Naive thymus-derived CD4-positive, alpha-beta T cell (primary cell): ENCODE measurements at regions not wholly inside any gene's neighbourhood (a gene's known extent, or its start where the extent isn't known, plus 50 kb on each side); places are given as distances from the start of the nearest gene placed in this dataset.

Experiments used
- ATAC-seq: fragments of 150-1000 bp; cut with Tn5 transposase; 2 replicates; pipeline ENCODE4 v1.10.0; 2021; ENCODE audit warnings: mild to moderate bottlenecking, moderate library complexity
- CTCF ChIA-PET: fragments of 350-600 bp; sonication (Branson Sonifier 250); formaldehyde crosslinking; loops from one replicate; lab custom pipeline; 2021; ENCODE audit warnings: antibody characterized with exemption; lab: Charles Lee
- POLR2A ChIA-PET: fragments of 350-600 bp; sonication (Branson Sonifier 250); formaldehyde crosslinking; loops from one replicate; lab custom pipeline; 2021; ENCODE audit warnings: antibody characterized with exemption, inconsistent platforms; lab: Charles Lee
- DNase-seq, 9 donors: peaks; one replicate each; pipeline versions ENCODE4 v3.0.0 to v3.0.0-alpha.2; 2020 to 2022; ENCODE audit warnings: mixed read lengths in 1 of 9
- H3K27ac ChIP-seq: one replicate; pipeline ENCODE4 v1.7.0; 2013; ENCODE audit warnings: mild to moderate bottlenecking, low read depth, low read length, moderate library complexity
- H3K27me3 ChIP-seq, 2 donors: one replicate each; pipeline ENCODE4 v1.7.0; 2013; ENCODE audit warnings: low read length in 2 of 2, mild to moderate bottlenecking in 2 of 2, moderate library complexity in 2 of 2; ENCODE audit not compliant: control insufficient read depth in 2 of 2, insufficient read depth in 2 of 2
- H3K36me3 ChIP-seq, 3 experiments: 1 replicate in 2 of 3; 2 replicates in 1 of 3; pipeline ENCODE4 v1.7.0; 2013; ENCODE audit warnings: low read length in 3 of 3, mild to moderate bottlenecking in 3 of 3, moderate library complexity in 1 of 3; ENCODE audit not compliant: insufficient read depth in 3 of 3, control insufficient read depth in 2 of 3
- H3K4me1 ChIP-seq, 2 donors: one replicate each; pipeline ENCODE4 v1.7.0; 2013; ENCODE audit warnings: low read length in 2 of 2, mild to moderate bottlenecking in 2 of 2, moderate library complexity in 1 of 2; ENCODE audit not compliant: control insufficient read depth in 2 of 2, insufficient read depth in 2 of 2
- H3K4me3 ChIP-seq: 2 replicates; pipeline ENCODE4 v1.7.0; 2013; ENCODE audit warnings: mild to moderate bottlenecking, low read length
- H3K9me3 ChIP-seq, 3 experiments: 1 replicate in 2 of 3; 2 replicates in 1 of 3; pipeline ENCODE4 v1.7.0; 2013; ENCODE audit warnings: low read length in 3 of 3; ENCODE audit not compliant: control insufficient read depth in 2 of 3
- H3K27ac Mint-ChIP-seq, 9 donors: one replicate each; pipeline ENCODE4 v1.8.0; 2020 to 2022; ENCODE audit warnings: mixed read lengths in 9 of 9, mild to moderate bottlenecking in 8 of 9, moderate library complexity in 5 of 9, inconsistent platforms in 2 of 9
- H3K27me3 Mint-ChIP-seq, 5 donors: one replicate each; pipeline ENCODE4 v1.8.0; 2021 to 2022; ENCODE audit warnings: mixed read lengths in 5 of 5, mild to moderate bottlenecking in 1 of 5
- H3K36me3 Mint-ChIP-seq, 5 donors: one replicate each; pipeline ENCODE4 v1.8.0; 2020 to 2022; ENCODE audit warnings: mixed read lengths in 5 of 5, mild to moderate bottlenecking in 3 of 5, inconsistent platforms in 1 of 5
- H3K4me1 Mint-ChIP-seq, 7 donors: one replicate each; pipeline ENCODE4 v1.8.0; 2020 to 2022; ENCODE audit warnings: mixed read lengths in 7 of 7, mild to moderate bottlenecking in 3 of 7, inconsistent platforms in 1 of 7
- H3K4me3 Mint-ChIP-seq, 10 donors: one replicate each; pipeline ENCODE4 v1.8.0; 2020 to 2022; ENCODE audit warnings: mild to moderate bottlenecking in 10 of 10, mixed read lengths in 10 of 10, moderate library complexity in 6 of 10, inconsistent platforms in 2 of 10
- H3K9me3 Mint-ChIP-seq, 11 donors: one replicate each; pipeline ENCODE4 v1.8.0; 2020 to 2022; ENCODE audit warnings: mixed read lengths in 11 of 11, mild to moderate bottlenecking in 4 of 11, inconsistent platforms in 1 of 11, moderate library complexity in 1 of 11
- intact Hi-C, 2 donors: fragments of 100-400 bp; cut with micrococcal nuclease; formaldehyde crosslinking; loops; one replicate each; pipeline ENCODE4 v1.15.1; 2023

GRCh38 chr17:71933306-71933705 lies 187.5 kb upstream of the SOX9 start:
- ATAC-seq (no peak), DNase-seq (no peak)
- no peaks in the 10 kb centered on the region for H3K36me3 ChIP-seq
- H3K4me1 ChIP-seq: no peaks in the 10 kb centered on the region
- Mint-ChIP-seq H3K9me3 (peaks cover 0 to 13% (median 4%) of the 10 kb centered on the region in 11 donors), H3K4me1 (no peaks in the 10 kb centered on the region), H3K27ac (no peak overlapping the region), H3K4me3 (no peak overlapping the region), H3K36me3 (no peaks in the 10 kb centered on the region), H3K27me3 (peaks cover 0 to 5% (median 0%) of the 10 kb centered on the region in 5 donors)
- no peaks in the 10 kb centered on the region for H3K27me3 ChIP-seq
- POLR2A ChIA-PET: no interaction called here
- H3K9me3 ChIP-seq: no peaks in the 10 kb centered on the region
- intact Hi-C loops: no loop called here
- H3K4me3 ChIP-seq: no peak overlapping the region
- H3K27ac ChIP-seq: no peak overlapping the region
- CTCF ChIA-PET: no interaction called here

GRCh38 chr17:71934520-71934919 lies 186.3 kb upstream of the SOX9 start:
- H3K4me3 ChIP-seq: no peak overlapping the region
- Mint-ChIP-seq H3K36me3 (no peaks in the 10 kb centered on the region), H3K4me3 (no peak overlapping the region), H3K27me3 (peaks cover 0 to 5% (median 0%) of the 10 kb centered on the region in 5 donors), H3K4me1 (no peaks in the 10 kb centered on the region), H3K27ac (no peak overlapping the region), H3K9me3 (peaks cover 0 to 10% (median 4%) of the 10 kb centered on the region in 11 donors)
- CTCF ChIA-PET: no interaction called here
- DNase-seq (no peak), ATAC-seq (no peak)
- H3K27ac ChIP-seq: no peak overlapping the region
- no peaks in the 10 kb centered on the region for H3K36me3 ChIP-seq
- no peaks in the 10 kb centered on the region for H3K4me1 ChIP-seq
- no peaks in the 10 kb centered on the region for H3K27me3 ChIP-seq
- no peaks in the 10 kb centered on the region for H3K9me3 ChIP-seq
- intact Hi-C loops: no loop called here
- POLR2A ChIA-PET: no interaction called here

DNA sequence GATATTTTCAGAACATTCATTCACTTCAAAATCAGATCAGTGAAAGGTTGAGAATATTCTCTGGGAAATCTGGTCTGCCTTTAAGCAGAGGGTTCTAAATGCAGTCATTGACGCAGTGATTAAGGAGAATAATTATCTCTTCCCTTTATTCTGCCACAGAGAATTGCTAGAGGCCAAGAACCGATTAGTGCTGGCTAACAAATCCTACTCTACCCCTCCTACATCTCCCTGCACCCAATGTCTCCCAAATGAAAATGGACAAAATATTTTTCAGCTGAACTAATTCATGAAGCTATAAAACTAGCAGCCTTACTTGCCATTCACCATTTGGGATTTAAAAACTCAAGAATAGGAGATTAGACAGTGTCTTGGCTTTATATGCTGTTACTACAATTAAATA lies 185.5 kb upstream of the SOX9 start:
- Histone ChIP-seq H3K4me3 (no peak overlapping the region), H3K4me1 (no peaks in the 10 kb centered on the region), H3K36me3 (no peaks in the 10 kb centered on the region), H3K27ac (no peak overlapping the region), H3K9me3 (no peaks in the 10 kb centered on the region), H3K27me3 (no peaks in the 10 kb centered on the region)
- Mint-ChIP-seq H3K4me1 (no peaks in the 10 kb centered on the region), H3K9me3 (peaks cover 0 to 13% (median 4%) of the 10 kb centered on the region in 11 donors), H3K27me3 (peaks cover 0 to 5% (median 0%) of the 10 kb centered on the region in 5 donors), H3K4me3 (no peak overlapping the region), H3K27ac (no peak overlapping the region), H3K36me3 (no peaks in the 10 kb centered on the region)
- ATAC-seq: no peak
- no peak for DNase-seq
- intact Hi-C loops: no loop called here
- POLR2A ChIA-PET: no interaction called here
- CTCF ChIA-PET: no interaction called here

DNA sequence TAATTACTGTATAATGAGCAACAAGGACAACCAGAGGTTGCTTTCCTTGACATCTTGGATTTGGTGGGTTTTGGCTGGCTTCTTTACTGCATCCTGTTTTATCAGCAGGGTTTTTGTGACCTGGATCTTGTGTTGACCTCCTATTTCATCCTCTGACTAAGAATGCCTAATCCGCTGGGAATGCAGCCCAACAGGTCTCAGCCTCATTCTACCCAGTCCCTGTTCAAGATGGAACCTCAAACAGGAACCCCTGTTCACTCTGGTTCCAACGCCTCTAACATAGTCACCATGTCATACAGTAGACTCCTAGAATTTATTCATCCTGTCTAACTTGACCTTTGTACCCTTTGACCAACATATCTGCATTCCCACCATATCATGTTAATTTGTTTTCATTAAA lies 183.8 kb upstream of the SOX9 start:
- Mint-ChIP-seq H3K27ac (no peak overlapping the region), H3K4me3 (no peak overlapping the region), H3K4me1 (no peaks in the 10 kb centered on the region), H3K36me3 (no peaks in the 10 kb centered on the region), H3K27me3 (no peaks in the 10 kb centered on the region), H3K9me3 (peaks cover 0 to 15% (median 0%) of the 10 kb centered on the region in 11 donors)
- Histone ChIP-seq H3K27me3 (no peaks in the 10 kb centered on the region), H3K4me1 (no peaks in the 10 kb centered on the region), H3K36me3 (no peaks in the 10 kb centered on the region), H3K4me3 (no peak overlapping the region), H3K27ac (no peak overlapping the region), H3K9me3 (no peaks in the 10 kb centered on the region)
- ATAC-seq (no peak), DNase-seq (no peak)
- ChIA-PET POLR2A (no interaction called here), CTCF (no interaction called here)
- intact Hi-C loops: no loop called here

DNA sequence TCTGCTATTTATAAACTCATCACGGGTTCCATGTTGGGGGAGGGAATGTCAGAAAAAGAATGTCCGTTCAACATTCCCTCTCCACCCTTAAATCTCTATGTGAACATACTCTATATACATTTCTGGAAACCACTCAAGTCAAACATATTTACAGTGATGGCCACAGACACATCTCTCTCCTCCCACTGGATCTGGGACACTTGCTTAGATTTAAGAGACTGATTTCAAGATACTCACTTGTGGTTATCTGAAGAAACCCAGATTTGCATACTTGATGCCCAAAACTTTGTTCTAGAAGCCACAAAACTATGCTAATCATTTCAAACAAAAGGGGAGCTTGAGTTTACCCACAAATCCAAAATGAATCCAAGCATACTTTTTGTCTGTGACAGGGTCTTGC lies 182.9 kb upstream of the SOX9 start:
- Mint-ChIP-seq H3K27ac (no peak overlapping the region), H3K4me3 (no peak overlapping the region), H3K27me3 (no peaks in the 10 kb centered on the region), H3K4me1 (no peaks in the 10 kb centered on the region), H3K9me3 (peaks cover 0 to 15% (median 2%) of the 10 kb centered on the region in 11 donors), H3K36me3 (no peaks in the 10 kb centered on the region)
- Histone ChIP-seq H3K27me3 (no peaks in the 10 kb centered on the region), H3K27ac (no peak overlapping the region), H3K4me3 (no peak overlapping the region), H3K9me3 (no peaks in the 10 kb centered on the region), H3K36me3 (no peaks in the 10 kb centered on the region), H3K4me1 (no peaks in the 10 kb centered on the region)
- CTCF ChIA-PET: no interaction called here
- intact Hi-C loops: no loop called here
- POLR2A ChIA-PET: no interaction called here
- DNase-seq (no peak), ATAC-seq (no peak)

- no peaks in the 10 kb centered on the region for H3K27me3 ChIP-seq
- no peaks in the 10 kb centered on the region for H3K36me3 ChIP-seq
- Mint-ChIP-seq H3K4me1 (no peaks in the 10 kb centered on the region), H3K9me3 (peaks cover 0 to 17% (median 2%) of the 10 kb centered on the region in 11 donors), H3K4me3 (no peak overlapping the region), H3K27ac (no peak overlapping the region), H3K36me3 (no peaks in the 10 kb centered on the region), H3K27me3 (no peaks in the 10 kb centered on the region)
- no peak overlapping the region for H3K4me3 ChIP-seq
- H3K27ac ChIP-seq: no peak overlapping the region
- ATAC-seq: no peak
- no peak for DNase-seq
- intact Hi-C loops: no loop called here
- ChIA-PET POLR2A (no interaction called here), CTCF (no interaction called here)
- no peaks in the 10 kb centered on the region for H3K9me3 ChIP-seq
- H3K4me1 ChIP-seq: no peaks in the 10 kb centered on the region
Observed at GRCh38 chr17:71938340-71939010, 182.3 kb upstream of the SOX9 start.

DNA sequence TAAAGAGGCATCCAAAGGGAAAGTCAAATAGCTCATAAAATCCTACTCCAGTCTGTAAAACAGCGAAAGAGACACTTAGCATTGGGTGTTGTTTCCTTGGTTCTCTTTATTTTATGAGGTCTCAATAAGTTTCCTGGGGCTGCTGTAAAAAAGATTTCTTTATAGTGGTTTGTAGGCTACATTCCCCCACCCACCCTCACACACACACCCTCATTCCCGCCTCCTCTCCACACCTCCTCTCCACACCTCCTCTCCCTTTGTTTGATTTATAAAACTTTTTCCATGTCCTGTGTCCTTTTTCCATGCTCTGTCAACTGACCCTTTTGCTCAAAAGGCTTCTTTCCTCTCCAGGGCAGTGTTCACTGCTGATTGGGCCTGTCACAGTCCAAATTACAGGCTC lies 178.9 kb upstream of the SOX9 start:
- CTCF ChIA-PET: no interaction called here
- H3K27ac ChIP-seq: no peak overlapping the region
- H3K36me3 ChIP-seq: no peaks in the 10 kb centered on the region
- H3K27me3 ChIP-seq: no peaks in the 10 kb centered on the region
- DNase-seq (no peak), ATAC-seq (no peak)
- POLR2A ChIA-PET: no interaction called here
- H3K9me3 Mint-ChIP-seq: peaks cover 0 to 26% (median 10%) of the 10 kb centered on the region in 11 donors
- H3K9me3 ChIP-seq: no peaks in the 10 kb centered on the region
- H3K4me1 Mint-ChIP-seq: no peaks in the 10 kb centered on the region
- H3K36me3 Mint-ChIP-seq: peaks cover 0 to 4% (median 0%) of the 10 kb centered on the region in 5 donors
- intact Hi-C loops: no loop called here
- no peaks in the 10 kb centered on the region for H3K27me3 Mint-ChIP-seq
- H3K4me3 Mint-ChIP-seq: no peak overlapping the region
- H3K4me3 ChIP-seq: no peak overlapping the region
- no peak overlapping the region for H3K27ac Mint-ChIP-seq
- no peaks in the 10 kb centered on the region for H3K4me1 ChIP-seq
